B cell (primary cell): ENCODE measurements at regions not wholly inside any gene's neighbourhood (a gene's known extent, or its start where the extent isn't known, plus 50 kb on each side); places are given as distances from the start of the nearest gene placed in this dataset.

Source experiments
- ATAC-seq: fragments of 200-7000 bp; cut with Tn5 transposase; one replicate; pipeline ENCODE4 v1.10.0; 2021; ENCODE audit warnings: low read depth, mild to moderate bottlenecking, moderate number of reproducible peaks, moderate library complexity
- CTCF ChIA-PET: fragments of 350-600 bp; sonication (Branson Sonifier 250); formaldehyde crosslinking; loops from one replicate; lab custom pipeline; 2021; ENCODE audit warnings: antibody characterized with exemption, inconsistent platforms; lab: Charles Lee
- POLR2A ChIA-PET: fragments of 350-600 bp; sonication (Branson Sonifier 250); formaldehyde crosslinking; loops from one replicate; lab custom pipeline; 2021; ENCODE audit warnings: antibody characterized with exemption; lab: Charles Lee
- DNase-seq: peaks from one replicate; pipeline ENCODE4 v3.0.0; 2013
- H2AFZ ChIP-seq: 2 replicates; pipeline ENCODE4 v1.6.1; 2012; ENCODE audit warnings: mild to moderate bottlenecking, low read depth, low read length; ENCODE audit not compliant: insufficient read depth, poor library complexity, severe bottlenecking
- H3K27ac ChIP-seq, 2 donors: 1 replicate in 1 of 2; 2 replicates in 1 of 2; pipeline ENCODE4 v1.5.1; 2012 to 2013; ENCODE audit warnings: low read length in 2 of 2, mild to moderate bottlenecking in 2 of 2, moderate library complexity in 1 of 2
- H3K27me3 ChIP-seq, 4 experiments: fragments of 200-600 bp in 1 of 4; sonication (generic) in 1 of 4; replicated peaks in 1 of 4; 1 replicate in 2 of 4; 2 replicates in 2 of 4; pipeline versions ENCODE4 v1.6.1 to v1.7.0; 2013 to 2016; ENCODE audit warnings: low read length in 3 of 4, mild to moderate bottlenecking in 2 of 4, mixed read lengths in 1 of 4, moderate library complexity in 1 of 4; ENCODE audit not compliant: insufficient read depth in 4 of 4, control insufficient read depth in 3 of 4; ENCODE audit errors: control extremely low read depth in 1 of 4
- H3K36me3 ChIP-seq, 2 experiments: replicated peaks in 1 of 2; 1 replicate in 1 of 2; 2 replicates in 1 of 2; pipeline versions ENCODE4 v1.6.1 to v1.7.1; 2013; ENCODE audit warnings: low read length in 1 of 2; ENCODE audit not compliant: insufficient read depth in 2 of 2, control insufficient read depth in 1 of 2; ENCODE audit errors: control extremely low read depth in 1 of 2, extremely low read depth in 1 of 2
- H3K4me1 ChIP-seq, 2 donors: fragments of 200-600 bp in 1 of 2; sonication (generic) in 1 of 2; 1 replicate in 1 of 2; 2 replicates in 1 of 2; pipeline versions ENCODE4 v1.5.1 to v1.6.1; 2013 to 2017; ENCODE audit warnings: low read length in 2 of 2; ENCODE audit not compliant: control insufficient read depth in 2 of 2, insufficient read depth in 2 of 2
- H3K4me2 ChIP-seq: replicated peaks from 2 replicates; pipeline ENCODE3; 2012; ENCODE audit warnings: mild to moderate bottlenecking, low read depth, low read length; ENCODE audit not compliant: poor library complexity, severe bottlenecking
- H3K4me3 ChIP-seq, 5 experiments: fragments of 200-600 bp in 1 of 5; sonication (generic) in 1 of 5; 1 replicate in 3 of 5; 2 replicates in 2 of 5; pipeline versions ENCODE4 v1.5.1 to v1.7.0; 2011 to 2016; ENCODE audit warnings: low read length in 4 of 5, mild to moderate bottlenecking in 4 of 5, low read depth in 2 of 5, control low read depth in 1 of 5, moderate library complexity in 1 of 5; ENCODE audit not compliant: insufficient read depth in 1 of 5; ENCODE audit errors: control extremely low read depth in 1 of 5, extremely low read depth in 1 of 5
- H3K79me2 ChIP-seq: fragments of 200-600 bp; sonication (generic); one replicate; pipeline ENCODE4 v1.6.0; 2016; ENCODE audit warnings: low read length; ENCODE audit not compliant: control insufficient read depth, insufficient read depth
- H3K9ac ChIP-seq: fragments of 200-600 bp; sonication (generic); 2 replicates; pipeline ENCODE4 v1.6.1; 2017; ENCODE audit warnings: mild to moderate bottlenecking, low read length, moderate library complexity
- H3K9me3 ChIP-seq, 3 donors: one replicate each; pipeline versions ENCODE4 v1.6.1 to v1.7.1; 2013; ENCODE audit warnings: low read length in 2 of 3; ENCODE audit not compliant: control insufficient read depth in 2 of 3, insufficient read depth in 1 of 3; ENCODE audit errors: control extremely low read depth in 1 of 3
- H4K20me1 ChIP-seq: 2 replicates; pipeline ENCODE4 v1.6.0; 2012; ENCODE audit warnings: mild to moderate bottlenecking, low read length; ENCODE audit not compliant: insufficient read depth, control insufficient read depth, poor library complexity, severe bottlenecking
- H3K27ac Mint-ChIP-seq: one replicate; pipeline ENCODE4 v1.8.0; 2021; ENCODE audit warnings: mixed read lengths
- H3K27me3 Mint-ChIP-seq: one replicate; pipeline ENCODE4 v1.8.0; 2021; ENCODE audit warnings: mixed read lengths
- H3K4me1 Mint-ChIP-seq: one replicate; pipeline ENCODE4 v1.8.0; 2021; ENCODE audit warnings: mixed read lengths
- H3K4me3 Mint-ChIP-seq: one replicate; pipeline ENCODE4 v1.8.0; 2021; ENCODE audit warnings: mixed read lengths
- H3K9me3 Mint-ChIP-seq: one replicate; pipeline ENCODE4 v1.8.0; 2022; ENCODE audit warnings: mixed read lengths; ENCODE audit not compliant: insufficient read depth
- EZH2 ChIP-seq: IDR thresholded peaks from 2 replicates; pipeline ENCODE4 v1.6.1; 2012; ENCODE audit warnings: borderline replicate concordance, low read depth, mild to moderate bottlenecking, moderate library complexity, low read length; ENCODE audit not compliant: insufficient read depth, poor library complexity, severe bottlenecking
- WGBS: methylation state at CpG from one replicate; pipeline ENCODE4 v1.1.5; 2013; ENCODE audit warnings: missing lambda C conversion rate; ENCODE audit not compliant: insufficient coverage; 5-methylcytosine and 5-hydroxymethylcytosine counted together
- intact Hi-C: fragments of 100-400 bp; cut with micrococcal nuclease; formaldehyde crosslinking; loops from one replicate; pipeline ENCODE4 v1.10.0; 2022
- TF ChIP-seq, protein P1 (sequence below): fragments of 200-600 bp; IDR thresholded peaks from one replicate; pipeline ENCODE4 v1.8.0; 2022; ENCODE audit warnings: antibody characterized with exemption, mild to moderate bottlenecking

DNA sequence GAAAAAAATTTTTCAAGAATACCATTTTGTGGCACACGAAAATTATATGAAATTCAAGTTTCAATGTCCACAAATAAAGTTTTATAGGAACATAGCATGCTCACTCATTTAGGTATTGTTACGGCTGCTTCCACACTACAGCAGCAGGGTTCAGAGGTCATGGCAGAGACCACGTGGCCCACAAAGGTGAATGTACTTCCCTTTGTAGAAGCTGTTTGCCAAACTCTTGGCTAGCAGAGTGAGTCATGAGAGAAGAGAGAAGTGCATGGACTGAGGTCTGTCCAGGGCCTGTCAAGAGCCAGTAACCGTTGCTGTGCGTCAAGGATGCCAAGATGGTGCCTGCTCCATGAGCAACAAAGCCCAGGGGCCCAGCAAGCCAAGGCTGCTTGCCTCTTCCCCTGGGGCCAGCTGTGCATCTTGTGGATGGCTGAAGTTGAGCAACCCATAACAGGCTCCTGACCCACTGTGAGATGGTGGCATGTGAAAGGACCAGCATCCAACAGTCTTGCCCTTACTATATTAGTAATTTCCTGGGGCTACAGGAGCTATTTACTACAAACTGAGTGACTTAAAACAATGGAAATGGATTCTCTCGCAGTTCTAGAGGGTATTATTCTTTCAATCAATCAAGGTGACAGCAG is 64.8 kb upstream of the ATP5PO start:
- H3K27ac ChIP-seq, result no peak overlapping the region
- CTCF ChIA-PET, result interaction anchor here (1.2 kb wide), 1 partner anchor 56 kb away, joined by 3 read pairs; no protein-coding TSS in a partner anchor
- no peak overlapping the region for H3K4me2 ChIP-seq
- peaks cover 29% of the 10 kb centered on the region for H3K4me1 Mint-ChIP-seq
- no peak for ATAC-seq
- intact Hi-C loops, result no loop called here
- H3K27me3 Mint-ChIP-seq, result no peaks in the 10 kb centered on the region
- no peak overlapping the region for H3K27ac Mint-ChIP-seq
- H3K36me3 ChIP-seq, result no peaks in the 10 kb centered on the region
- peaks cover 15 to 27% of the 10 kb centered on the region in 2 donors for H3K4me1 ChIP-seq
- no peaks in the 10 kb centered on the region for H3K9me3 Mint-ChIP-seq
- POLR2A ChIA-PET, result no interaction called here
- H3K4me3 ChIP-seq, result no peak overlapping the region
- H3K9ac ChIP-seq, result no peak overlapping the region
- DNase-seq, result no peak
- H3K79me2 ChIP-seq, result no peaks in the 10 kb centered on the region
- H3K4me3 Mint-ChIP-seq, result no peak overlapping the region
- H3K9me3 ChIP-seq, result no peaks in the 10 kb centered on the region
- TF ChIP-seq, protein P1, sequence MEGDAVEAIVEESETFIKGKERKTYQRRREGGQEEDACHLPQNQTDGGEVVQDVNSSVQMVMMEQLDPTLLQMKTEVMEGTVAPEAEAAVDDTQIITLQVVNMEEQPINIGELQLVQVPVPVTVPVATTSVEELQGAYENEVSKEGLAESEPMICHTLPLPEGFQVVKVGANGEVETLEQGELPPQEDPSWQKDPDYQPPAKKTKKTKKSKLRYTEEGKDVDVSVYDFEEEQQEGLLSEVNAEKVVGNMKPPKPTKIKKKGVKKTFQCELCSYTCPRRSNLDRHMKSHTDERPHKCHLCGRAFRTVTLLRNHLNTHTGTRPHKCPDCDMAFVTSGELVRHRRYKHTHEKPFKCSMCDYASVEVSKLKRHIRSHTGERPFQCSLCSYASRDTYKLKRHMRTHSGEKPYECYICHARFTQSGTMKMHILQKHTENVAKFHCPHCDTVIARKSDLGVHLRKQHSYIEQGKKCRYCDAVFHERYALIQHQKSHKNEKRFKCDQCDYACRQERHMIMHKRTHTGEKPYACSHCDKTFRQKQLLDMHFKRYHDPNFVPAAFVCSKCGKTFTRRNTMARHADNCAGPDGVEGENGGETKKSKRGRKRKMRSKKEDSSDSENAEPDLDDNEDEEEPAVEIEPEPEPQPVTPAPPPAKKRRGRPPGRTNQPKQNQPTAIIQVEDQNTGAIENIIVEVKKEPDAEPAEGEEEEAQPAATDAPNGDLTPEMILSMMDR, result no peak
- no peak for TF ChIP-seq EZH2
- H3K27me3 ChIP-seq, result no peaks in the 10 kb centered on the region
- no peak overlapping the region for H2AFZ ChIP-seq
- no peaks in the 10 kb centered on the region for H4K20me1 ChIP-seq
- WGBS, result 85% methylated on average over 4 of the region's 6 CpGs

DNA sequence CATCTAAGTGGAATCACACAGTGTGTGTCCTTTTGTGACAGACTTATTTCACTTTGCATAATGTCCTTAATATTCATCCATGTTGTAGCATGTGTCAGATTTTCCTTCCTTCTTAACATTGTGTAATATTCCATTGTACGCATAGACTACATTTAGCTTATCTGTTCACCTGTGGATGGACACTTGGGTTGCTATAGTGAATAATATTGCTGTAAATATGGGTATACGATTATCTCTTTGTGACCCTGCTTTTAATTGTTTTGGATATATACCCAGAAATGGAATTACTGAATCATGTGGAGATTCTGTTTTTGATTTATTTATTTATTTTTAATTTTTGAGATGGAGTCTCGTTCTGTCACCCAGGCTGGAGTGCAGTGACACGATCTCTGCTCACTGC is 63.0 kb upstream of the ATP5PO start:
- H3K9me3 ChIP-seq, result no peaks in the 10 kb centered on the region
- no peak overlapping the region for H3K27ac Mint-ChIP-seq
- WGBS, result no CpG with 5 or more reads among the region's 4 CpGs
- no peaks in the 10 kb centered on the region for H3K9me3 Mint-ChIP-seq
- no peak overlapping the region for H3K4me3 Mint-ChIP-seq
- H2AFZ ChIP-seq, result no peak overlapping the region
- intact Hi-C loops, result no loop called here
- H3K4me3 ChIP-seq, result no peak overlapping the region
- no peaks in the 10 kb centered on the region for H3K79me2 ChIP-seq
- ATAC-seq (no peak), DNase-seq (no peak)
- no peak for TF ChIP-seq EZH2
- no peak overlapping the region for H3K9ac ChIP-seq
- no peaks in the 10 kb centered on the region for H4K20me1 ChIP-seq
- no peaks in the 10 kb centered on the region for H3K27me3 ChIP-seq
- peaks cover 17 to 29% of the 10 kb centered on the region in 2 donors for H3K4me1 ChIP-seq
- H3K4me2 ChIP-seq, result no peak overlapping the region
- CTCF ChIA-PET, result no interaction called here
- POLR2A ChIA-PET, result no interaction called here
- no peaks in the 10 kb centered on the region for H3K27me3 Mint-ChIP-seq
- H3K36me3 ChIP-seq, result no peaks in the 10 kb centered on the region
- H3K4me1 Mint-ChIP-seq, result peaks cover 34% of the 10 kb centered on the region
- no peak overlapping the region for H3K27ac ChIP-seq
